HepG2 (cell line): ENCODE measurements at regions not wholly inside any gene's neighbourhood (a gene's known extent, or its start where the extent isn't known, plus 50 kb on each side); places are given as distances from the start of the nearest gene placed in this dataset.
"Not testable (repeated sequence)": the region's sequence is repeated elsewhere in the genome, so short reads cannot be mapped to it uniquely, and the experiment has no call there.

Experiments
- ATAC-seq: fragments of 200-7000 bp; cut with Tn5 transposase; 3 replicates; pipeline ENCODE4 v1.9.1; 2020; ENCODE audit warnings: mild to moderate bottlenecking, moderate library complexity
- BruUV-seq: library from RNA; stranded (reverse); fragments of 400-500 nt; replicated peaks from 2 replicates; lab custom pipeline; 2021; lab: Mats Ljungman, UMichigan
- CTCF ChIA-PET: fragments of 300-600 bp; formaldehyde crosslinking; extraction: SDS; loops from one replicate; lab custom pipeline; 2021; ENCODE audit warnings: low total read pairs, inconsistent platforms, low intra/inter-chr PET ratio; lab: Yijun Ruan, JAX
- POLR2A ChIA-PET: fragments of 350-600 bp; sonication (Branson Sonifier 250); formaldehyde crosslinking; loops from one replicate; lab custom pipeline; 2020; ENCODE audit warnings: antibody characterized with exemption, inconsistent platforms; lab: Yijun Ruan, JAX
- DNase-seq: peaks from one replicate; pipeline ENCODE4 v3.0.0-alpha.2; 2015; ENCODE audit warnings: low spot score
- FAIRE-seq: peaks from 3 replicates; lab custom pipeline; 2011; peaks lifted over from hg19 to GRCh38; lab: Jason Lieb, UNC
- H2AFZ ChIP-seq: one replicate; pipeline ENCODE4 v1.6.1; 2011; ENCODE audit warnings: low read length, inconsistent platforms
- H3K27ac ChIP-seq: fragments of 300-600 bp; 3 replicates; pipeline ENCODE4 v1.8.0; 2011; ENCODE audit warnings: mixed run types, mild to moderate bottlenecking, mixed read lengths, low read length, inconsistent platforms; ENCODE audit not compliant: insufficient read depth; ENCODE audit errors: extremely low read length
- H3K27me3 ChIP-seq, 2 experiments: fragments of 200-600 bp in 1 of 2; 2 replicates in 1 of 2; 3 replicates in 1 of 2; pipeline versions ENCODE4 v1.6.0 to v1.8.0; 2011; ENCODE audit warnings: low read length in 2 of 2, mild to moderate bottlenecking in 2 of 2, moderate library complexity in 2 of 2, inconsistent platforms in 1 of 2; ENCODE audit not compliant: insufficient read depth in 2 of 2, control insufficient read depth in 1 of 2
- H3K36me3 ChIP-seq, 2 experiments: fragments of 200-600 bp in 1 of 2; replicated peaks in 1 of 2; 2 replicates in 1 of 2; 3 replicates in 1 of 2; pipeline versions ENCODE4 v1.5.1 to v1.8.0; 2011; ENCODE audit warnings: low read length in 2 of 2, inconsistent platforms in 1 of 2; ENCODE audit not compliant: insufficient read depth in 2 of 2, control insufficient read depth in 1 of 2
- H3K4me1 ChIP-seq: 2 replicates; pipeline ENCODE4 v1.5.1; 2012; ENCODE audit warnings: low read length, inconsistent platforms; ENCODE audit not compliant: insufficient read depth
- H3K4me2 ChIP-seq: 2 replicates; pipeline ENCODE4 v1.6.0; 2011; ENCODE audit warnings: low read depth, low read length, inconsistent platforms
- H3K4me3 ChIP-seq, 3 experiments: fragments of 200-600 bp in 1 of 3; sonication (generic), shearing (Covaris generic) in 1 of 3; replicated peaks in 1 of 3; 2 replicates each; pipeline ENCODE4 v1.5.1; 2011 to 2016; ENCODE audit warnings: low read length in 3 of 3, inconsistent platforms in 2 of 3, low read depth in 2 of 3, mild to moderate bottlenecking in 2 of 3, control low read depth in 1 of 3, mixed read lengths in 1 of 3; ENCODE audit not compliant: insufficient read depth in 1 of 3
- H3K79me2 ChIP-seq: one replicate; pipeline ENCODE4 v1.6.1; 2011; ENCODE audit warnings: low read length, inconsistent platforms; ENCODE audit not compliant: insufficient read depth
- H3K9ac ChIP-seq: 2 replicates; pipeline ENCODE4 v1.6.0; 2011; ENCODE audit warnings: mild to moderate bottlenecking, low read depth, low read length, inconsistent platforms; ENCODE audit not compliant: insufficient read depth
- H3K9me3 ChIP-seq: 2 replicates; pipeline ENCODE4 v1.5.1; 2012; ENCODE audit warnings: mild to moderate bottlenecking, low read length
- H4K20me1 ChIP-seq: 2 replicates; pipeline ENCODE4 v1.6.0; 2011; ENCODE audit warnings: inconsistent platforms, mild to moderate bottlenecking, low read length, moderate library complexity; ENCODE audit not compliant: insufficient read depth
- MTF2 ChIP-seq: sonication (generic); formaldehyde crosslinking; IDR thresholded peaks from 2 replicates; pipeline ENCODE4 v1.5.0; 2020; ENCODE audit warnings: missing genetic modification reagents, borderline replicate concordance
- ZNF558 ChIP-seq: sonication (generic); formaldehyde crosslinking; IDR thresholded peaks from 2 replicates; pipeline ENCODE4 v1.9.0; 2022; ENCODE audit warnings: mild to moderate bottlenecking, missing genetic modification reagents, borderline replicate concordance
- WGBS: methylation state at CpG from one replicate; pipeline ENCODE4 v1.1.6; 2017; ENCODE audit warnings: low lambda C conversion rate; 5-methylcytosine and 5-hydroxymethylcytosine counted together
- in situ Hi-C: cut with HindIII; loops from 2 replicates; pipeline ENCODE4 v1.10.0; 2017; ENCODE audit warnings: low pct_unique_long_range_greater_than_20kb; ENCODE audit not compliant: extremely low pct_ligation_motif_present
- intact Hi-C: fragments of 100-400 bp; cut with micrococcal nuclease; formaldehyde crosslinking; loops from one replicate; pipeline ENCODE4 v1.10.0; 2022; ENCODE audit not compliant: unreplicated experiment
- TF ChIP-seq, protein P1 (sequence below): sonication (generic); formaldehyde crosslinking; IDR thresholded peaks from 2 replicates; pipeline ENCODE4 v1.9.0; 2022; ENCODE audit warnings: missing genetic modification reagents, mild to moderate bottlenecking, borderline replicate concordance
- TF ChIP-seq, protein P2 (sequence below): sonication (generic); formaldehyde crosslinking; IDR thresholded peaks from 2 replicates; pipeline ENCODE4 v1.8.0; 2023; ENCODE audit warnings: mild to moderate bottlenecking, missing genetic modification reagents
- TF ChIP-seq, protein P3 (sequence below), 2 experiments: sonication (generic) in 1 of 2; formaldehyde crosslinking in 1 of 2; IDR thresholded peaks; 2 replicates each; pipeline versions ENCODE4 v1.4.0 to v1.6.1; 2018 to 2020; ENCODE audit warnings: missing genetic modification reagents in 2 of 2, borderline replicate concordance in 1 of 2, low read depth in 1 of 2, mild to moderate bottlenecking in 1 of 2, missing biosample characterization in 1 of 2
- TF ChIP-seq, protein P4 (sequence below): sonication (generic); formaldehyde crosslinking; IDR thresholded peaks from 2 replicates; pipeline ENCODE4 v1.5.0; 2020; ENCODE audit warnings: mild to moderate bottlenecking, missing genetic modification reagents
- TF ChIP-seq, protein P5 (sequence below): sonication (generic); formaldehyde crosslinking; IDR thresholded peaks from 2 replicates; pipeline ENCODE4 v1.5.0; 2020; ENCODE audit warnings: mild to moderate bottlenecking, missing genetic modification reagents, moderate library complexity

DNA sequence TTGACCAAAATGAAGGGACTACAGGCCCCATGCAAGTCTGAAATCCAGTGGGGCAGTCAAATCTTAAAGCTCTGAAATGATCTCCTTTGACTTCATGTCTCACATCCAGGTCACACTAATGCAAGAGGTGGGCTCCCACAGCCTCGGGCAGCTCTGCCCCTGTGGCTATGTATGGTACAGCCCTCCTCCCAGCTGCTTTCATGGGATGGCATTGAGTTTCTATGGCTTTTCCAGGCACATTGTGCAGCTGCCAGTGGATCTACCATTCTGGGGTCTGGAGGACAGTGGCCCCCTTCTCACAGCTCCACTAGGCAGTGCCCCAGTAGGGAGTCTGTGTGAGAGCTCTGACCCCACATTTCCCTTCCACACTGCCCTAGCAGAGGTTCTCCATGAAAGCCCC is 107.0 kb upstream of the FRMD1 start:
- BruUV-seq, H3K27ac ChIP-seq, H3K4me2 ChIP-seq, H4K20me1 ChIP-seq, CTCF ChIA-PET, intact Hi-C loops, DNase-seq, POLR2A ChIA-PET, H3K4me1 ChIP-seq, ATAC-seq, FAIRE-seq, H2AFZ ChIP-seq, in situ Hi-C loops, H3K79me2 ChIP-seq, H3K36me3 ChIP-seq, H3K9ac ChIP-seq, H3K4me3 ChIP-seq, H3K9me3 ChIP-seq: not testable (repeated sequence)
- H3K27me3 ChIP-seq = peaks cover 7 to 46% of the 10 kb centered on the region in 2 experiments; a peak in 4 of 5 replicates
- 0% methylated on average over 1 of the region's 1 CpG for WGBS

DNA sequence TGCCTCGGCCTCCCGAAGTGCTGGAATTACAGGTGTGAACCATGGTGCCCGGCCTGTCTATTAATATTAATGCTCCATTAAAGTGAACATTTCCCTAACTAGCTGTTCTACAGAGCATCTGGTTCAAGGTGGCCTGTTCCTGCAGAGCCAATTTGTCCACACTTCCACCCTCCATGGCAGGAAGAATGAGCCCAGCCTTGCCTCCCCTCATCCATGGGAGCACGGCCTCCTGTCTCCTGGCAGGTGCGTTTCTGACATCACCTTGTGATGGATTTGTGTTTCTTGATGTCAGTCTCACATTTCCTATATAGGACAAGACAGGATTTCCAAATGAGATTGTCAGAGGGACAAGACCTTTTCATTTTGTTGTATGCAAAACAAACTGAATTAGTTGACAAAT is 105.7 kb upstream of the FRMD1 start:
- WGBS = 16% methylated on average over 5 of the region's 5 CpGs
- ChIA-PET CTCF (no interaction called here), POLR2A (no interaction called here)
- no peaks in the 10 kb centered on the region for H3K9me3 ChIP-seq
- no peak for FAIRE-seq
- intact Hi-C loops = no loop called here
- no peak overlapping the region for H3K4me3 ChIP-seq
- no peak for DNase-seq
- peaks cover 7 to 52% of the 10 kb centered on the region in 2 experiments; a peak in 4 of 5 replicates for H3K27me3 ChIP-seq
- no peak overlapping the region for H2AFZ ChIP-seq
- no peak overlapping the region for H3K4me2 ChIP-seq
- no peaks in the 10 kb centered on the region for H3K79me2 ChIP-seq
- no peak for ATAC-seq
- no peaks in the 10 kb centered on the region for H4K20me1 ChIP-seq
- no TSS peak for BruUV-seq
- no peak overlapping the region for H3K9ac ChIP-seq
- H3K27ac ChIP-seq = no peak overlapping the region
- no peaks in the 10 kb centered on the region for H3K4me1 ChIP-seq
- in situ Hi-C loops = no loop called here
- H3K36me3 ChIP-seq = no peaks in the 10 kb centered on the region
- TF ChIP-seq, protein P1, sequence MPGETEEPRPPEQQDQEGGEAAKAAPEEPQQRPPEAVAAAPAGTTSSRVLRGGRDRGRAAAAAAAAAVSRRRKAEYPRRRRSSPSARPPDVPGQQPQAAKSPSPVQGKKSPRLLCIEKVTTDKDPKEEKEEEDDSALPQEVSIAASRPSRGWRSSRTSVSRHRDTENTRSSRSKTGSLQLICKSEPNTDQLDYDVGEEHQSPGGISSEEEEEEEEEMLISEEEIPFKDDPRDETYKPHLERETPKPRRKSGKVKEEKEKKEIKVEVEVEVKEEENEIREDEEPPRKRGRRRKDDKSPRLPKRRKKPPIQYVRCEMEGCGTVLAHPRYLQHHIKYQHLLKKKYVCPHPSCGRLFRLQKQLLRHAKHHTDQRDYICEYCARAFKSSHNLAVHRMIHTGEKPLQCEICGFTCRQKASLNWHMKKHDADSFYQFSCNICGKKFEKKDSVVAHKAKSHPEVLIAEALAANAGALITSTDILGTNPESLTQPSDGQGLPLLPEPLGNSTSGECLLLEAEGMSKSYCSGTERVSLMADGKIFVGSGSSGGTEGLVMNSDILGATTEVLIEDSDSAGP (CRISPR knock-in tag) = no peak
- TF ChIP-seq, protein P2, sequence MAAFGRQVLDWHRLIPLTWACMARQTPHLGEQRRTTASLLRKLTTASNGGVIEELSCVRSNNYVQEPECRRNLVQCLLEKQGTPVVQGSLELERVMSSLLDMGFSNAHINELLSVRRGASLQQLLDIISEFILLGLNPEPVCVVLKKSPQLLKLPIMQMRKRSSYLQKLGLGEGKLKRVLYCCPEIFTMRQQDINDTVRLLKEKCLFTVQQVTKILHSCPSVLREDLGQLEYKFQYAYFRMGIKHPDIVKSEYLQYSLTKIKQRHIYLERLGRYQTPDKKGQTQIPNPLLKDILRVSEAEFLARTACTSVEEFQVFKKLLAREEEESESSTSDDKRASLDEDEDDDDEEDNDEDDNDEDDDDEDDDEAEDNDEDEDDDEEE (CRISPR knock-in tag) = no peak
- TF ChIP-seq, protein P3, sequence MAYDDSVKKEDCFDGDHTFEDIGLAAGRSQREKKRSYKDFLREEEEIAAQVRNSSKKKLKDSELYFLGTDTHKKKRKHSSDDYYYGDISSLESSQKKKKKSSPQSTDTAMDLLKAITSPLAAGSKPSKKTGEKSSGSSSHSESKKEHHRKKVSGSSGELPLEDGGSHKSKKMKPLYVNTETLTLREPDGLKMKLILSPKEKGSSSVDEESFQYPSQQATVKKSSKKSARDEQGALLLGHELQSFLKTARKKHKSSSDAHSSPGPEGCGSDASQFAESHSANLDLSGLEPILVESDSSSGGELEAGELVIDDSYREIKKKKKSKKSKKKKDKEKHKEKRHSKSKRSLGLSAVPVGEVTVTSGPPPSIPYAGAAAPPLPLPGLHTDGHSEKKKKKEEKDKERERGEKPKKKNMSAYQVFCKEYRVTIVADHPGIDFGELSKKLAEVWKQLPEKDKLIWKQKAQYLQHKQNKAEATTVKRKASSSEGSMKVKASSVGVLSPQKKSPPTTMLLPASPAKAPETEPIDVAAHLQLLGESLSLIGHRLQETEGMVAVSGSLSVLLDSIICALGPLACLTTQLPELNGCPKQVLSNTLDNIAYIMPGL (CRISPR knock-in tag; IDR thresholded peaks at IDR 0.05; ENCODE audit: borderline replicate concordance in 1 of 2, low read depth in 1 of 2) = no peak
- TF ChIP-seq MTF2 (CRISPR knock-in tag) (no peak), ZNF558 (CRISPR knock-in tag) (no peak)
- TF ChIP-seq, protein P4, sequence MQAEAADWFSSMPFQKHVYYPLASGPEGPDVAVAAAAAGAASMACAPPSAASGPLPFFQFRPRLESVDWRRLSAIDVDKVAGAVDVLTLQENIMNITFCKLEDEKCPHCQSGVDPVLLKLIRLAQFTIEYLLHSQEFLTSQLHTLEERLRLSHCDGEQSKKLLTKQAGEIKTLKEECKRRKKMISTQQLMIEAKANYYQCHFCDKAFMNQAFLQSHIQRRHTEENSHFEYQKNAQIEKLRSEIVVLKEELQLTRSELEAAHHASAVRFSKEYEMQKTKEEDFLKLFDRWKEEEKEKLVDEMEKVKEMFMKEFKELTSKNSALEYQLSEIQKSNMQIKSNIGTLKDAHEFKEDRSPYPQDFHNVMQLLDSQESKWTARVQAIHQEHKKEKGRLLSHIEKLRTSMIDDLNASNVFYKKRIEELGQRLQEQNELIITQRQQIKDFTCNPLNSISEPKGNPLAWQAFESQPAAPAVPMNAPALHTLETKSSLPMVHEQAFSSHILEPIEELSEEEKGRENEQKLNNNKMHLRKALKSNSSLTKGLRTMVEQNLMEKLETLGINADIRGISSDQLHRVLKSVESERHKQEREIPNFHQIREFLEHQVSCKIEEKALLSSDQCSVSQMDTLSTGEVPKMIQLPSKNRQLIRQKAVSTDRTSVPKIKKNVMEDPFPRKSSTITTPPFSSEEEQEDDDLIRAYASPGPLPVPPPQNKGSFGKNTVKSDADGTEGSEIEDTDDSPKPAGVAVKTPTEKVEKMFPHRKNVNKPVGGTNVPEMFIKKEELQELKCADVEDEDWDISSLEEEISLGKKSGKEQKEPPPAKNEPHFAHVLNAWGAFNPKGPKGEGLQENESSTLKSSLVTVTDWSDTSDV (CRISPR knock-in tag) = no peak
- TF ChIP-seq, protein P5, sequence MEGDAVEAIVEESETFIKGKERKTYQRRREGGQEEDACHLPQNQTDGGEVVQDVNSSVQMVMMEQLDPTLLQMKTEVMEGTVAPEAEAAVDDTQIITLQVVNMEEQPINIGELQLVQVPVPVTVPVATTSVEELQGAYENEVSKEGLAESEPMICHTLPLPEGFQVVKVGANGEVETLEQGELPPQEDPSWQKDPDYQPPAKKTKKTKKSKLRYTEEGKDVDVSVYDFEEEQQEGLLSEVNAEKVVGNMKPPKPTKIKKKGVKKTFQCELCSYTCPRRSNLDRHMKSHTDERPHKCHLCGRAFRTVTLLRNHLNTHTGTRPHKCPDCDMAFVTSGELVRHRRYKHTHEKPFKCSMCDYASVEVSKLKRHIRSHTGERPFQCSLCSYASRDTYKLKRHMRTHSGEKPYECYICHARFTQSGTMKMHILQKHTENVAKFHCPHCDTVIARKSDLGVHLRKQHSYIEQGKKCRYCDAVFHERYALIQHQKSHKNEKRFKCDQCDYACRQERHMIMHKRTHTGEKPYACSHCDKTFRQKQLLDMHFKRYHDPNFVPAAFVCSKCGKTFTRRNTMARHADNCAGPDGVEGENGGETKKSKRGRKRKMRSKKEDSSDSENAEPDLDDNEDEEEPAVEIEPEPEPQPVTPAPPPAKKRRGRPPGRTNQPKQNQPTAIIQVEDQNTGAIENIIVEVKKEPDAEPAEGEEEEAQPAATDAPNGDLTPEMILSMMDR (CRISPR knock-in tag) = no peak
